Activated CD4-positive, CD25-positive, alpha-beta regulatory T cell treated with anti-CD3 and anti-CD28 coated beads, Interleukin-2, amount 50 U/mL, for 72 hours (primary cell): ENCODE measurements at regions not wholly inside any gene's neighbourhood (a gene's known extent, or its start where the extent isn't known, plus 50 kb on each side); places are given as distances from the start of the nearest gene placed in this dataset.
"Not testable (repeated sequence)": the region's sequence is repeated elsewhere in the genome, so short reads cannot be mapped to it uniquely, and the experiment has no call there.

Experiments used
- DNase-seq: peaks from one replicate; pipeline ENCODE4 v3.0.0; 2021

DNA sequence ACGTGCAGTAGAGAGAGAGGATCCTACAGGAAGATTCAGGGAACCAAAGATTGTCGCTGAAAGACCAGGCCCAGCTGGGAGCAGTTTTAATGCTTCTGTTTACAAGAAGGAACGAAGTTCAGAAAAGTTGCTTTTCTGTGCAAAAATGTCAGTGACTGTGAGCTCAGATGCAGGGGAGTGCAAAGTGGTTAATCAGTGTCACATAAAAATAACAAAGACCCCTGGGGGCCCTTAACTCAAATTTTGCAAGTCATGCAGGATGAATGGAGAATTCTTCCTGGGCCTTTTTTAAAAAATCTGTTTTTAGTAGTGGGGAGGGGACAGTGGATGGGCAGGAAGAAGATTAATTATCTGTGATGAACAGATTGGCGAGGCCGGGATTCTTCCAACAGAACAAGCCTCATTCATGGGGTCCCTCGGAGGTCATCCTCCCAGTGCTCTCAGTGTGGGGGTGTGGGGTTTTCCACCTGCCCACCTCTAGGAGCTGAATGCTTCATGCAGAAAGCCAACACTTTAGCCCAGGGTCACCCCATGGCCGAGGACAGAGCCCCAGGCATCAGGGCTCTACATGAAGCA is 167.2 kb downstream of the UQCRFS1 start:
- no peak for DNase-seq

DNA sequence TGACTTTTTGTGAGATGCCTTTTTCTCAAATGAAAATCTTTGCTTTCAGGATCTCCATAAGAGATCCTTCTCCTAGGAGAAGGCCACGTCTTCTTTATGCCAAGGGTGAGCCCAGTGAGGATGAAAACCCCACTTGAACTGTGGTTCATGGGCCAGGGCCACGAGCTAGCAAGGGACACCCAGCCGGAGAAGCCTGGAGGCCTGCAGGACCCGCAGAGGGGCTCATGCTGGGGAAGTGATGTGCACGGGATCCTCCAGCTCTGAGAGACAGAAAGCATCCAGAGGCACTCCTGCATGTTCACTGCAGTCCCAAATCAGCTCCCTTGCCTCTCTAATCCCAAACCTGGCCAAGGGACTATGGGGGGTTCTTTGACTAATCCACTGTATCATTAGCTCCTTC is 168.9 kb downstream of the UQCRFS1 start:
- no peak for DNase-seq

DNA sequence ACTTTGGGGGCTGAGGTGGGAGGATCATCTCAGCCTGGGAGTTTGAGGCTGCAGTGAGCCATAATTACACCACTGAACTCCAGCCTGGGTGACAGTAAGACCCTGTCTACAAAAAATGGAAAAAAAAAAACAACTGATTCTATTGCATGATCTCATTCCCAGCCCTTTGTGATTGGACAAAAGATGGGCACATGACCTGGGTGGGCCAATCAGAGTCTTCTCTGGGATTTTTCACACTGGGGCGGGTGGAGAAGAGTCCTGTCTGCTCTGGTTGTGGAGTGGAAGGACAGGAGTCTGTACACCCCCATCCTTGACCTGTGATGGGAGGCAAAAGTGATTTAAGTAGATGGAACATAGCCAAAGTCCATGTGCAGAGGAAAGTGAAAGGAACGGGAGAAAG is 170.5 kb downstream of the UQCRFS1 start:
- DNase-seq, result no peak

DNA sequence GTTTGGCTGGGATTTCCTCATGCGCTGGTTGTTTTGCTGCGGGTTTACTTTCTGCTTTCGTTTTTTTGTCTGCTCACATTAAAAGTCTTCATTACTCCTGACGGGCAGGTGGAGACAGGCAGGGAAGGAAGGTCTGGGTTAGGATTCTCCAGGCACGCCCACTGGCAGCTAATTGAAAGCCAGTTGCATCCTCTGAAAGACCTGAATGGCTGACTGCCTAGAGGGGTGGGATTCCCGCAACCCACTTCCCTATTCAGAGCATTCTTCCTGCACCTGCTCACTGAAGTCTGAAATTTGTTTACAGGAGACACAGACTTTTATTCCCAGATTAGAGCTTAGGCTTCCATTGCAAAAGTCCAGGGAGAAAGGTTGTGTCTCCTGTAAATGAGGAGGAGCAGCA is 172.0 kb downstream of the UQCRFS1 start:
- DNase-seq, result no peak

DNA sequence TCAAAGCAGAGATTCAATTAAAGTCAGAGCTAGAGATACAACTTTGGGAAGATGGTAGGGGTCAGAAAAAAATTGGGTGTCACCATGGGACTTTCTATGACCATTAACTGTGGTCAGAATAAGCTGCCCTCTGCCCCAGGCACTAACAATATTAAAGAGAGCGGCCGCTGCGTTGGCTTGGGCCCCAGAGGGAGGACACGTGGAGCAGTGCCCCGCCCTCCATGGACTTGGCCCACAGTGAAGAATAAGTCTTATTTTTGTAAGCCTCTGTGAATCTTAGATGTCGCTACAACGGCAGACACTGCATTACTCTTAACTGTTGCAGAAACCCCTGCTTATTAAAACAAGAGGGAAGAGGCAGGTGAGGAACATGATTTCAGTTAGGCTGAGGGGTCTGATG is 172.7 kb downstream of the UQCRFS1 start:
- DNase-seq, result no peak

DNA sequence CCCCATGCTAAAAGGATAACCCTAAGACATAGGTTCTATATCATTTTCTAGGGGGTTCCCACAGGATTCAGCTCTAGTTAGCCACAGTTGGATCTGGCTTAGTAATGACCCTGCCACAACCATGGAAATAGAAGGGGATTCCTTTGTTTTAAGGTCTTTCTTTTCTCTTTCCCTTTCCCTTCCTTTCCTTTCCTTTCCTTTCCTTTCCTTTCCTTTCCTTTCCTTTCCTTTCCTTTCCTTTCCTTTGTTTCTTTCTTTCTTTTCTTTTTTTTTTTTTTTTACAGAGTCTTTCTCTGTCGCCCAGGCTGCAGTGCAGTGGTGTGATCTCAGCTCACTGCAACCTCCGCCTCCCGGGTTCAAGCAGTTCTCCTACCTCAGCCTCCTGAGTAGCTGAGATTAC is 173.9 kb downstream of the UQCRFS1 start:
- not testable (repeated sequence) for DNase-seq

DNA sequence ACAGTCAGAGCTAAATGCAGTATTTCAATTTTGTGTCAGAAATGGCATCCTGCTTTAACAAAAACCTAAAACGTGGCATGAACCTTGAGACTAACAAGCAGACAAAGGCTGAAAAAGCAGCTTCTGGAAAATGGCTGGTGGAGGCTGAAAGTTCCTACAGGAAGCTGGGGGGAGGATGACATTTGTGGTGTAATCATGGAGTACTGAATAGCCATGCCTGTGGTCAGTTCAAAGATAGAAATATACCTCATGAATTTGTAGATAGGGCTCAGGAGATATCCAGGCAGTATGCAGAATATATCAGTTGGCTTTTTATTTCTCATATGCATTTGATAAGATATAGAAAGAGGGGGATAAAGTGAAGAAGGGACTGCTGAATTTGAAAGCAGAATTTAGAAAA is 181.7 kb downstream of the UQCRFS1 start:
- no peak for DNase-seq

DNA sequence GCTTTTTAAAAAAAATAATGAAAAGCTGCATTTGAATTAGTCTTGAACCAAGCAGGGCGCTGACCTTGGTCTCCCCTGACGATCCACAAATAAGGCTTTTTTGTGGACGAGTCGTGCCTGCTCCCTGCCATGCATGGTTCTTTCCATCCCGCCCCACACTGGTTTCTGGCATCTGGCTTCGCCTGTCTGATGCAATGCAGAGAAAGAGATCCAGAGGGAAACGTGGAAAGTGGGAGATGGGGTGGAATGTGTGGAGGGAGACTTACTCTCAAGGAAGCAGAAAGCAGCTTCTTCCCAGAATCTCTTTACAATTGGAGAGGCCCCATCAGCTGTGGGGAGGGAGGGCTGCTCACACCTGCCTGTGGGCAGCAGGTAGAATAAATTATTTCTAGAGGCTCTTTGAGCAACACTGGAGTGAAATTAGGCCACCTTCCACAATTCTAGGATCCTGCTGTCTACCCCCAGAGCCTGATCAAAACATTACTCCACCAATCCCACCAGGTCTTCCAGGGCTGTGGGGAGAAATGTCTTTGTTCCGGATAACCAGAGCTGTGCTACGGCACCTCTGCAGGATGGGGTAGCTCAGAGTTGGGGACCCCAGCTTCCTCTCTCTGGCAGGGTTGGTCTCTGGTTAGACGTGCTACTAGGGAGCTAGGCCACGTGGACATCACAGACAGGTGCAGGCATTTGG is 183.5 kb downstream of the UQCRFS1 start:
- no peak for DNase-seq

DNA sequence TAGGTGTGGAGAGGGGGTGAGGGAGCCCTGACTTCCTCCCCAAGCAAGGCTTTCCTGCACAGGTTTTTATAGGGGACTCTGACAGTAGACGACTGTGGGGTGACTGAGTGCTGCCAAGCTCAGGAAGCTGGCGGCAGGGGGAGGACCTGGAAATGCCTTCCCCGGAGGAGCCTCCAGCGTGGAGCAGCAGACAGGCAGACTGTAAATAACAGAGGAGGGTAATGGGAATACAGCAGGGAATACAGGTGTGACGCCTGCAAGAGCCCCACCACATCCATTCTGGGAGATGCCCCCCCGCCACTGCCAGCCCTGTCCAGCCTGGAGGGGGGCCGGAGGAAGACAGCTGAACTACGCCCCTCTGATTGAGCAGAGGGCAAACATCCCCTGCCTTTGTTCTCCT is 190.4 kb downstream of the UQCRFS1 start:
- DNase-seq, result no peak

DNA sequence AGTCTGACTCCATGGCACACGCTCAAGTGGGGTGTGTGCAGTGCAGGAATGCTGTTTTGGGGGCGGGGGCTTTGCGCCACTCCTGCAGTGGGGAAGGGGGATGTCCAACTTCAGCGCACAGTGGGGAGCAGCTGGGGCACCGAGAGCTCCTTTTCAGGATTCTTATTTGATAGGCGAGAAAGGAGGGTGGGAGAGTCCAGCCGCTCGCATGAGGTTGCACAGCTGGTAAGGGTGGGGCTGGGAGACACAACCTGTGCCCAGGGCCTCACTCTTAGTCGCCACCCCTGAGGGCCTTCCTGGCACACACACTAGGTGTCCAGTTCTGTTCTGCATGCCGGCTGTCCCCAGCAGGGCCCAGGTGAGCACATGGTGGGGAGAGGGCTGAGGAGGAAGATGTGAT is 190.8 kb downstream of the UQCRFS1 start:
- DNase-seq, result no peak

DNA sequence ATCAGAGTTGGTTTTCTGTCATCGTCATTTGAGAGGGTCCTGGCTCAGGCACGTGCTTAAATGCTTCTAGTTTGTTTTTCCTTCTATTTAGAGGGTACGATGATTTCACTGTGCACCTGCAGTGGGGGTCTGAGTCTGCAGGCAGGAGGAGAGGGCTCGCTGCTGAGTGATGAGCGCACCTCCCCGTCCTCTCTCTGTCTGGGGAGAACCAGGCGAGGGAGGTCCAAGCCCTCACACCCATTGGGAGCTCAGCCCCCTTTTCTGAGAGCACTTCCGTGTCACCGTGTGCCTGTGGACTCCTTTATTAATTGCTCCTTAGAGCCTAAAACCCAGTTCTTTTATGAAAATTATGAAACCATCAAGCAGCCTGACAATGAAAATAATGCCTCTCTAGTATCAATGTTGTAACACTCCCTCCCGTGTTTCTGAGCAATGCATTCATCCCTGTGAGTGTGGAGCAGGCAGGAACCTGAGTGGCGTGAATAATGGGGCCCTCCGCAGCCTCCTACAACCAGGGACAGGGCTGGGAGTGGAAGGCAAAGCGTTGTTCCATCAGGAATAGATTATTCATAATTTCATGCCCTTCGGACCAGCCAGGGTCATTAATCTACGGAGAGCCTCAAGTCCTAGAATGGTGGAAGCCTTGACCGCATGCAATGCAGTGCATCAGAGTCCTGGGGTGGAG is 191.6 kb downstream of the UQCRFS1 start:
- DNase-seq, result no peak

DNA sequence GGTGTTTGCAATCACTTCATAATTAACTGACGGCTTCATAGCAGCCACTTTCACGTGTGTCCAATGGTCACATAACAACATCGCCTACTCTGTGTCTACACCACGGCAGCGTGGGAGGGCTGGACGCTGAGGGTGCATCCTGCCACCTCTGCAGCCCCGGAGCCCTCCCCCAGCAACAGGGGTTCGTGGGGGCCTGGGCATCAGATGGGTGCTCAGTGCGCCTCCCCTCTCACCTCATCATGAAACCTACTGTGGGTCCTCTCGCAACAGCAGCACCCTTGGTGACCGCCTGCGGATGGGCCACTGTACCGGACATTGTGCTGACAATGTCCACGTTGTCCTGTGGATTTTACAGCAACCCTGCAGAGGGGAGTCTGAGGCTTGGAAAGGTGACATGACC is 193.5 kb downstream of the UQCRFS1 start:
- DNase-seq, result no peak

DNA sequence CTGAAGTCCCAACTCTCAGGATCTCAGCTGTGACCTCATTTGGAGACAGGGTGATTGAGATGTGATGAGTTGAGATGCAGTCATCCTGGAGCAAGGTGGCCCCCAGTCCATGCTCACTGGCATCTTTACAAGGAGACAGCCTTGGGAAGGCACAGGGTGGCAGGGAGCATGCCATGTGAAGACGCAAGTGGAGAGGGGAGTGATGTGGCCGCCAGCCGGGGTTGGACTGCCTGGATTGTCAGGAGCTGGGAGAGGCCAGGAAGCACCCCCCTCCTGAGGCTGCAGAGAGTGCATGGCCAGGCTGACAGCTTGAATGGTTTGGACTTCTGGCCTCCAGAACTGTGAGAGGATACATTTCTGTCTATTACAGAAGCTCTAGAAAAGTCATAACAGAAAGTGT is 194.4 kb downstream of the UQCRFS1 start:
- no peak for DNase-seq

DNA sequence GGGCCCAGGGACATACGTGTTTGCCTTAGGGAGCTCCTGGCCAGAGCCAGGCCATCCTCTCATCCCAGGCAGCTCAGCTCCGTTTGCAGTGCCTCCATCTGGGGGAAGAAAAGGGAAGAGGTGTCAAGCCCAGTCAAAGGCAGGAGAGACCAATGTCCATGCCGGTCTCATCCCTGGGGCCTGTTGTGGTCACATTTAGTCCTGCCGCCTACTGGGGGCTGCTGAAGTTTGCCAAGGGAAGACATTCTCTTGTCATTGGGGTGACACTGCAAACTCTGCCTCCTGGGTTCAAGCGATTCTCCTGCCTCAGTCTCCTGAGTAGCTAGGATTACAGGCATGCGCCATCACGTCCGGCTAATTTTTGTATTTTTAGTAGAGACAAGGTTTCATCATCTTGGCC is 195.2 kb downstream of the UQCRFS1 start:
- no peak for DNase-seq

DNA sequence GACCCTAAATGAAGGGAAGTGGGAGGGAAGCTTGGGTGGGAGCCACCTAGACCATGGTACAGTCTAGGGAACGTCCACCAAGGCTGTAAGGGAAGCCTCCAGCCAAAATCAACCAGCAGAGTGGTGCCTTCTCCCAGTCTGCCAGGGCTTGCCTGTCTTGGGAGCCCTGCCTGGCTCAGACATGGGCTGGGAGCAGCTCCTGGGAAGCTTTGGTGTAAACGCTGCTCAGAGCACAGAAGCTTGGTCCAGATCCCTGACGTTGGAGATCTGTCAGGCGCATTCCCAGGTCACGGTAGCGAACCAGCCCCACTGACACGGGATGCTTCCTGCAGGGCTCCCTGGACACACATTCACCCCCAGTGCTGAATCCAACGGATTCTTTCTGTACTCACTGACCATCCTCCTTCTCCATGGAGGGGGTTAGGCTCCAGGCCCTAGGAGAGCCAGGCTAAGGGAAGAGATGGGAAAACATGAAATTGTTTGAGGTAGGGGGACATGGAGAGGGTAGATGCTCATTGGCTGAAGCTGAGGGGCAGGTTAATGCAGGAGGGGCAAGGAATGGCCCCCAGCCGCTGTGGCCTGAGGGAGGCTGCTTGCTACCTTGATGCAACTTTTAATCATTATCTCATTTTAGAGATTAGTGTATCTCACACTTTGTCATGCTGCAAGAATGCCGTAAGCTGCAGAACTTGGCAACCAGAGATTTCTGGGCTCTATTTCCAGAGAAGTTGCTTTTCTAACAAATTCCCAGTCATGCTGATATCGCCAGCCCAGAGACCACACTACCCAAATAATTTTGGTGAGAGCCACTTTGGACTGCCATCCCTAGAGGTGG is 195.8 kb downstream of the UQCRFS1 start:
- DNase-seq, result no peak

DNA sequence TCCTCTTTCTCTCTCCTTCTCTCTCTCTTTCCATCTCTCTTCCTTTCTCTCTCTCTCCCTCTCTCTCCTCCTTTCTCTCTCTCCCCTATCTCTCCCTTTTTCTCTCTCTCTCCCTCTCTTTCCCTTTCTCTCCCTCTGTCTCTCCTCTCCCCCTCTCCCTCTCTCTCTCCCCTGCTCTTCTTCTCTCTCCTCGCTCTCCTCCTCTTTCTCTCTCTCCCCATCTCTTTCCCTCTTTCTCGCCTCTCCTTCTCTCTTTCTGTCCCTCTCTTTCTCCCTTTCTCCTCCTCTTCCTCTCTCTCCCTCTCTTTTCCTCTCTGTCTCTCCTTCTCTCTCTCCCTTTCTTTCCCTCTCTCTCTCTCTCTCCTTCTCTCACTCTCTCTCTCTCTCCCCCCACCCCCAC is 196.6 kb downstream of the UQCRFS1 start:
- no peak for DNase-seq

DNA sequence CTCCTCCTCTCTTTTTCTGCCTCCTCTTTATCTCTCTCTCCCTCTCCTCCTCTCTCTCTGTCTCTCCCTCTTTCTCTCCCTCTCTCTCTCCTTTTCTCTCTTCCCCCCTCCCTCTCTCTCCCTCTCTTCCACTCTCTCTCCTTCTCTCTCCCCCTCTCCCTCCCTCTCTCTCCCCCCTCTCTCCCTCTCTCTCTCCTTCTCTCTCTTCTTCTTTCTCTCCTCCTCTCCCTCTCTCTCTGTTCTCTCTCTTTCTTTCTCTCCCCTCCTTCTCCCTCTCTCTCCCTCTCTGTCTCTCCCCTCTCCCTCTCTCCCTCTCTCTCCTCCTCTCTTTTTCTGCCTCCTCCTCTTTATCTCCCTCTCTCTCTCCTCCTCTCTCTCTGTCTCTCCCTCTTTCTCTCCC is 197.4 kb downstream of the UQCRFS1 start:
- no peak for DNase-seq

DNA sequence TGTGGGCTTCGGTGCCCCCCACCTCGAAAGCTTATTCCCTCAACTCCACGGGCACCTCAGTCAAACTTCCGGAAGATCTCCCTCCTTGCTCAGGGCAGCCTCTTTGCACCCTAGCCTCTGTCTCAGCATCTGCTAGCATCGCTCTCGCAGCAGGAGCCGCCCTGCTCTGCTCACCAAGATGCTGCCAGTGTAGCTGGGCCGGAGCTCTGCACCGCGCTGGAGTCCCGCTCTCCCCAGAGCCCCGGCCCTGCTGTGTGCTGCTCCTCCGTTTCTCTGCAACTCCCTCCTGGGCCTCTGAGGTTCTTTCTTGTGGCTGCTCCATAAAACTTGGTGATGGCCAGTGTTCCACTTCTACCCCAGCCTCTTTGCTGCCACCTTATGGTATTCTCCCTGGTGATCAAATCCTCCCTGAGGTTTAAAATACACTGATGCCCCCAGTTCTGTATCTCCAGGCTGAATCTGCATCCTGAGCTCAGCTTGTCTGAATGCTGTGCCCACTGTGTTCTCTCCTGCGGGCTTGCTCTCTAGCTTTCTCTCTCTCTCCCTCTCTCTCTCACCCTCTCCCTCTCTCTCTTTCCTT is 198.0 kb downstream of the UQCRFS1 start:
- no peak for DNase-seq

DNA sequence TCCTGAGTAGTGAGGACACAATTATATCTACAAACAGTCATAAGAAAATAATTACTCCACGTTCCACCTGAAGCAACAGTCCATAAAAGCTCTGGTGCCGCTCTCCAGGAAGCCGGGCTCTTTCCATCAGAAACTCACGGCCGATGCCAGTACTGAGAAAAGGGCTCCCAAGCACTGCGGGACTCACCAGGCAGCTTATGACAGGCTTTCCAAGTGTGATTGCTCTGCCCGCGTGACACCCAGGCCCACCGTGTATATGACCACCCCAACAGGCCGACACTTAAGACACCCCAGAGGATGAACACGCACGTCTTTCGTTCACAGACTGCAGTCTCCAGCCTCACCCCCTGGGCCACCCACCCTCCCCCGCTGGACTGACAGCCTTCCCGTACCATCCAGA is 199.0 kb downstream of the UQCRFS1 start:
- no peak for DNase-seq

DNA sequence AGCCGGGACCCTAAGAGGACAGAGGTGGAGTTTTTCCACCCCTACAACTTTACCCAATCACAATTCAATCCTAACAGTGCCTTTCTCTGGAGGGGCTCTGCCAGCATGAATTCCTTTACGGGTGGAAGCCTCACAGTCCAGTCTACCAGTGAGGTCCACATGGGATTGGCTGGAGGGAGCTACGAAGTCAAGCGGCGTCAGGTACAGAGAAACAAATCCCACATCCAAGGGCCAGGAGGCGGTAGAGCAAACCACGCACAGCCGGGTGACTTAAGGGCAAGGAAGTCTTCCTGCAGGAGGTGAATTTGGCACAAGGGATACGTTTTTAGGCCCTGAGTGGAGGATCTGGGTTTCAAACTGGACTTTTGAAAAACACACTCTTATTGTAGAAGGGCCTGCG is 199.6 kb downstream of the UQCRFS1 start:
- no peak for DNase-seq

DNA sequence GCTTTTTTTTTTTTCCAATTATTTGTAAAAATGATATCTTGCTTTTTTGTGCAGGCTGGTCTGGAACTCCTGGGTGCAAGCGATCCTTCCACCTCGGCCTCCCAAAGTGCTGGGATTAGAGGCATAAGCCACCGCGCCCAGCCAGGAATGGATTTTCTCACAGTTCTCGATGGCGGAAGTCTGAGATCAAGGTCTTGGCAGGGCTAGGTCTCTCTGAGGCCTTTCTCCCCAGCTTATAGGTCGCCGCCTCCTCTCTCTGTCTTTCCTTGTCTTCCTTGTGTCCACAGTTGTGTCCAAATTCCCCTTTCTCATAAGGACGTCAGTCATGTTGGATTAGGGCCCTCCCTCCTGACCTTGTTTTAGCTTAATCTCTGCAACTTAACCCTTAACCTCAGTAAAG is 200.5 kb downstream of the UQCRFS1 start:
- no peak for DNase-seq

DNA sequence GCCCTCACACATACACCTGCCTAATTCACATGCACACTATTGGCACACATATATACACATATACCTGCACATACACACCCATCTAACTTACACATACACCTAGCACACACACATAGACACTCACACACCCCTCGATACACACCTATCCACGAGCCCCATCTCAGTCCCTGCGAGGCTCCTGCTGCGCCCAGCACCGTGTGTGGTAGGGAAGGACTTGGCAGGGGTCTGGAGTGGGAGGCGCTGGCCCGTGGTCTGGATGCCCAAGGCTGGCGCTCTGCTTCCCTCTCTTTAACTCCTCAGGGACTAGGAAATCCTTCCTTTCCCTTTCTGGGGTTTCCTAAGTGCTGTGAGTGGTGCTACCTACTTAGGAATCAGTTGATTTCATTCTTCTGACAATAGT is 202.7 kb downstream of the UQCRFS1 start:
- no peak for DNase-seq

DNA sequence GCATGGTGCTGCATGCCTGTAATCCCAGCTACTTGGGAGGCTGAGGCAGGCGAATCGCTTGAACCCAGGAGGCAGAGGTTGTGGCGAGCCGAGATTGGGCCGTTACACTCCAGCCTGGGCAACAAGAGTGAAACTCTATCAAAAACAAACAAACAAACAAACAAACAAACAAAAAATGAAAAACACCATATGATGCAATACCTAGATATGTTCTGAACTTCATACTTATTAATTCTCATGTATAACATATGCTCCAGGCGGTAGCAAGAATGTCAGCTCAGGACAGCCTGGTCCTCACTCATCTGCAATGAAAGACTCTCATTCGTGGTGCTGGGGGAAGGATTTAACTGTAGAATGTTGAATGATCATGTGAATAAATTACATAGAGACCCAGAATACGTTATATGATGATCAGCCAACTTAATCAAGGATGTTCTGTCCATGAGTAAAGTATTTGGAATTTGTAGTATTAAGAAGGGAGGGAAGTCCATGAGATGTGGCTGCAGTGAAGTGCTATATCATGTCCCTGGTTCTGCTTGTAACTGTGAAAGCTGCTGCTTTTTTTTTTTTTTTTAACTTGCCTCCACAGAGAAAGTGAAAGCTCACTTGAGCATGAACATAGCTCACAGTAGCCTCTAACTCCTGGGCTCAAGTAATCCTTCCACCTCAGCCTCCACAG is 206.8 kb downstream of the UQCRFS1 start:
- DNase-seq, result no peak
